ENCODE measurements at regions not wholly inside any gene's neighbourhood (a gene's known extent, or its start where the extent isn't known, plus 50 kb on each side); places are given as distances from the start of the nearest gene placed in this dataset.
A peak's percentile ranks its signal among the peaks of the same experiment; 100 is the strongest.
"Not testable (repeated sequence)": the region's sequence is repeated elsewhere in the genome, so short reads cannot be mapped to it uniquely, and the experiment has no call there.

GRCh38 chr4:141851246-141851891 lies 215.0 kb downstream of the IL15 start:
- no peak for DNase-seq (ENCODE audit: low read depth in 2 of 2)

GRCh38 chr4:141853091-141853764 lies 216.8 kb downstream of the IL15 start:
- DNase-seq (ENCODE audit: low read depth in 2 of 2) = no peak

- DNase-seq (ENCODE audit: low read depth in 2 of 2) = no peak
Observed at GRCh38 chr4:141858437-141858836, 222.1 kb downstream of the IL15 start.

DNA sequence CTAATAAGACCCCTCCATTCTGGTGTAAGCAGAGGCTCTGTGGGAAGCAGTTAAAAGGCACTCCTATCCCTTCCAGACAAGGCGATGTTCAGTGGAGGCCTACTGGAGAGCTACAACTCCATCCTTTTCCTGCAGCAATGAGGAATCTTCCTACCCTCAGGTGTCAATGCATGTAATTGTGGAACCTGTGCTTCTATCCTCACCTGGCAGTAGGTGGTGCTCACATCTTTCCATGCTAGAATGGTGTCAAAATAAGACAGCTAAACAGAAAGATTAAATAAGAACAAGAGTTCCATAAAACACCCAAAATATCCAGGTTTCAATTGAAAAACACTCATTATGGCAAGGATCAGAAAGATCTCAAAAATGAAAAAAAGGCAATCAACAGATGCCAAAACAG lies 224.6 kb downstream of the IL15 start:
- DNase-seq (ENCODE audit: low read depth in 2 of 2) = no peak

DNA sequence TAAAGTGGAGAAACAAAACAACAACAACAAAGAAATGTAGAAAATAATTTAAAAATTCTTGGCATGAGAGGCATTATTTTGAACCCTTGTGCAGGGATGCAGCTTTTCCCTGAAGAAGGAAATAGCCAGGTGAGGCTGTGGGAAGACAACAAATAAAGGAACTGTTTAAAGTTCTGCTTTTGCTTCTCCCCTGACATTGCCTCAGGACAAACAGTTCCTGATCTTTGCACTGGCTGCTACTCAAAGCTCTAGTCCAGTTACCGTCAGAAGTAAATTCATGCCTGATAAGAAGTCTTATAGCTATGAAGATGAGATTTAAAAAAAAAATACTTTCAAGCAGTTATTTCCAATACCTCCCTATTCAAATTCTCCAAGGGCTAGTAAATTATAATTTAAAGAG lies 233.8 kb downstream of the IL15 start:
- DNase-seq (ENCODE audit: low read depth in 2 of 2) = no peak

GRCh38 chr4:141871086-141871770 lies 234.8 kb downstream of the IL15 start:
- DNase-seq (ENCODE audit: low read depth in 2 of 2) = no peak

GRCh38 chr4:141882650-141883049 lies 246.3 kb downstream of the IL15 start:
- DNase-seq (ENCODE audit: low read depth in 2 of 2) = not testable (repeated sequence)

- no peak for DNase-seq (ENCODE audit: low read depth in 2 of 2)
Observed at GRCh38 chr4:141884070-141884469, 247.7 kb downstream of the IL15 start.

DNA sequence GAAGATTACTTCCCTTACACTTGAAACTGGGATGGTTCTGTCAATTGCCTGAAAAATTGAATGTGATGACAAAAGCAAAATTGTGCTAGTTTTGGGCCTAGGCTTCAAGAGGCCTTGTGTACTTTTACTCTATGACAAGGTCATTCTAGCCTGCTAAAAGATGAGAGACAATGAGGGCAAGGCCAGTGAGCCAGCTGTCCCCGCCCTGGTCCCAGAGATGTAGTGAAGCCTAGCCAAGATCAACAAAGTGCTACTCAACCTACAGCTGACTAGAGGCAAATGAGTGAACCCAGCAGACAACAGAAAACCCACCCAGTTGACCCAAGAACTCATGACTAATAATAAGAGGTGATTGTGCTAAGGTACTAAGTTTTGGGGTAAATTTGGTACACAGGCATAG lies 248.7 kb downstream of the IL15 start:
- DNase-seq (ENCODE audit: low read depth in 2 of 2) = no peak

GRCh38 chr4:141890279-141890678 lies 253.9 kb downstream of the IL15 start:
- DNase-seq (ENCODE audit: low read depth in 2 of 2) = no peak

- DNase-seq (ENCODE audit: low read depth in 2 of 2) = no peak
Observed at GRCh38 chr4:141891260-141892120, 255.1 kb downstream of the IL15 start.

DNA sequence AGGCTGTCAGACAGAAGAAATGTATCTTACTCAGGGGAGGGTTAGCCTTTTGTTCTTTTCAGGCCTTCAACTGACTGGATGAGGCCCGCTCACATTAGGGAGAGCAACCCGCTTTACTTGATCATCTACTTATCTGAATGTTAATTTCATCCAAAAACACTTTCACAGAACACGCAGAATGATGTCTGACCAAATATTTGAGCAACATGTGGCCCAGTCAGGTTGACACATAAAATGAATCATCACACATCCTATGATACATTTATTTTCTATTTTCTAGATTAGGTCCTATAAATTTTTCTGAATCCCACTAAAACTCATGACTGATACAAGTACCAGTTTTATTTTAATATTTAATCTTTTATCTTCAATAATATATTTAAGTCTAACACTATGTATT lies 260.3 kb downstream of the IL15 start:
- DNase-seq (ENCODE audit: low read depth in 2 of 2) = no peak

DNA sequence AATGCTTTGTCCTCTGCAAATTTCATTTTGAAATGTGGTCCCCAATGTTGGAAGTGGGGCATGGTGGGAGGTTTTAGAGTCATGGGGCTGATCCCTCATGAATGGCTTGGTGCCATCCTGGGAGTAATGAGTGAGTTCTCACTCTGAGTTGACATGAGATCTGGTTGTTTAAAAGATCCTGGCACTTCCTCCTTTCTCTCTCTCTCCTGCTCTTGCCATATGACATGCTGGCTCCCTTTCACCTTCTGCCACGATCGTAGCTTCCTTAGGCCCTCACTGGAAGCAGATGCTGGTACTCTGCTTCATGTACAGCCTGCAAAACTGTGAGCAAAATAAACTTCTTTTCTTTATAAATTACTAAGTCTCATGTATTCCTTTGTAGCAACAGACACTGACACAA lies 262.0 kb downstream of the IL15 start:
- DNase-seq (ENCODE audit: low read depth in 2 of 2) = no peak

DNA sequence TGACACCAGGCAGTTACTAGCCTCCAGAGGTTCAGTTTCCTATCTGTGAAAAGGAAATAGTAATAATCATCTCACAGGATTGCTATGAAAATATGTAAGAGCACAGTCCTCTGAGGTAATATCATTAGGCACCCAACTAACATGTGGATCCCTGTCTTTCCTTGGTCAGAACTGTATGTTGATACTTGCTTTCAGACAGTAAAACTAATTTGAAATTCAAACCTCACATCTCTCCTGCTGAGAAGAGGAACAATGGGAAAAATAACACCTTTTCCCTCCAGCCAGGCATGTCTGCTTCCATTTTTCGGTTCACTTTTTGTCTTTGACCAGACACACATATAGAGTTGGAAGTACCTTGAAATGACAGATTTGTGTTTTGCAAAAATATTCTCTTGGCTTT lies 262.7 kb downstream of the IL15 start:
- DNase-seq (ENCODE audit: low read depth in 2 of 2) = no peak

GRCh38 chr4:141899541-141899940 lies 263.2 kb downstream of the IL15 start:
- no peak for DNase-seq (ENCODE audit: low read depth in 2 of 2)

DNA sequence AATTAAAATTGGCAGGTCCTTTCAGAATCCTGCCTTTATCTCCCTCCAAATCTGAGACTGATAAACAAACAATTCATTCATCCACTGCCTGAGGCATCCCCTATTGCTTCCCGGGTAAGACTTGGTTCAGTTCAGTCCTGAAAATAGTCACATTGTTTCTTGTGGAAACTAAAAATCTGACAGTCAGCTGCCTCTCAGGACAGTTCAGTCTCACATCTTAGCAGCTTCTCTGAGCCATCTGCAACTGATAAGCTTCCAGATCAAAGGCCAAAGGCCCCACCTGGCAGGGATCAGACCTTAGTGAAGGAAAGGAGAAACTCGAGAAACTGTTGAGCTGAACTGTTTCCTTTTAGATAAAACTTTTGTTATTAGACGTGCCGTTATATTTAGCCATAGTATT lies 264.5 kb downstream of the IL15 start:
- DNase-seq (ENCODE audit: low read depth in 2 of 2) = no peak

DNA sequence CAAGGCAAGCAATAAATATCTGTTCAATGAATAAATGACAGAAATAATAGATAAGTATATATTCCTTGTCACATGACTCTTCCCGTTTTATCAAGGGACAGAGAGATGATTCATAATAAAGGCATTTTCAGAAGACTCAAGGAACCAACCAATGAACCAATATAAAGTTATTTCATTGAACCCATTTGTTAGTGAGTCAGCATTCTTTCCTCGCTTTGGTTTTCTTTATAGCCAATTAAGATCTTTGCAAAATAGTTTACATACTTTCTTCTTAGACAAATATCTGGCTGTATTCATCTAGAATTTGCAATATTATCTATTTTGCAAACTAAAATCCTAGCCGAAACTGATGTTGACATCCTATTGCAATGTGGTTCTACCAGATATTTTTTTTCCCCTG lies 269.4 kb downstream of the IL15 start:
- peak; percentile 81 to 88 for DNase-seq (ENCODE audit: low read depth in 2 of 2)

DNA sequence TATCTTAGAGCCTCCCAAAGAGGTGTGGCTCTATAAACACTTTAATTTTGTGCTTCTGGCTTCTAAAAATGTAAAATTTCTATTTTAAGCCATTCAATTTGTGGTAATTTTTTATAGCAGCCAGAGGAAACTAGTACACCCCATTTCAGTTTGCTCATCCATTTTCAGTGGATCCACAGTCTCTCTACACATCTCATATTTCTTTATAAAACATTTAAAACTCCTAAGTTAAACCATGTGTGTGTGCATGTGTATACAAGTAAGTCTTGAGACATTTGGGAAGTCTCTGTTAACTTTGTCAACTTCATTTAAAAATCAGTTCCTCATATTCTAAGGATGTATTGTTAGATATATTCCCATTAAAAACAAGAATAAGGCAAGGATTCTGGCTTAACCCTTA lies 273.2 kb downstream of the IL15 start:
- DNase-seq (ENCODE audit: low read depth in 2 of 2) = peak in 1 of 2 experiments; percentile 15

- DNase-seq (ENCODE audit: low read depth in 2 of 2) = no peak
Observed at GRCh38 chr4:141912831-141913230, 276.4 kb downstream of the IL15 start.

DNA sequence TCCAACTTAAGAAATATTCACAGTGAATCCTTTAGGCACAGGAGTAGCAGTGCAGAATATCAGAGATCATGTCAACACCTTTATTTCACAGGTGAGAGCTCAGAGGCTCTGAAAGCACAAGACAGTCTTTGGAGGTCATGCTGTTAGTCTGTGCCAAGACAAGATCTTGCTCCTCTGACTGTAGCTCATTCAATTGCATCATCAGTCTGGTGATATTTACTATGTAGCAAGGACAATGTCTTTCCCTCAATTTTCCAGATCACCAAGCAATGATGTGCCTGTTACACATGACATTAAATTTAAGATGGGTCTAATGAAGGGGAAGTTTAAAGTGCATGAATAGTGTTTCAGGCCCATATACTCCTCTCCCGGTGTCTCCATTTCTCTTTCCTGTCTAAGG lies 277.5 kb downstream of the IL15 start:
- no peak for DNase-seq (ENCODE audit: low read depth in 2 of 2)

DNA sequence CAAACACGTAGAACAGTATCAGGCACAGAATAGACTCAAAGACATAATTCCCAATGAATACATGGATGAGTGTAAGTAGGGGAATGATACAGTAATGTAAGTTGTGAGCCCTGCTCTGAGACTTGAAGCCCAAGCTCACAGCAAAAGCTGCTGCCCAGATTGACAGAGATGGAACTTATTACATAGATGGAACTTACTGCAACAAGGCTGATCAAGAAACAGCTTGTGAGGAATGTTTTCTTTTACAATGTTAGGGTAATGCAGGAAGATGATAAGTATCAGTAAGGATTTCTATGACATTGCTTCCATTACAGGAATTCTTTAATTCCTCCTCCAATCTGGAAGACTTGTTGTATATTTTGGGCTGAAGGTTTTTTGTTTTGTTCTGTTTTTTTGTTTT lies 278.4 kb downstream of the IL15 start:
- DNase-seq (ENCODE audit: low read depth in 2 of 2) = no peak

DNA sequence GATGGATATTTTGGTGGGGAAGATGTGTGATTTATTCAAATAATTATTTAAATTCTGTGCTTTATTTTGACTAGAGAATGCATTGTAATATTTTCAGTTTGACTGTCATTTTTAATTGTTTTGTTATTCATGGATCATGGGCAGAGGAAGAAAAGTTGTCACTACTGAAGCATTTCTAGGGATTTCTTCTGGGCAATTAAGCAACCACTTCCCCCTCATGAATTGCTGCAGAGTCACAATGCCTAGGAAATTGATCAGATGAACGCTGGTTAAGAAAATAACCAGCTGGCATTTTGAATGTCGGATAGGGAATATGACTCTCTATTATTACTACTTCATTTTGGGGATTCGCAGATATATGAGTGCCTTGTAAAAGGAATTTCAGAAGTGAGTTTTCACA lies 283.3 kb downstream of the IL15 start:
- DNase-seq (ENCODE audit: low read depth in 2 of 2) = no peak

All from fibroblast of skin of left biceps (primary cell).